GM18870 (cell line): ENCODE measurements at regions not wholly inside any gene's neighbourhood (a gene's known extent, or its start where the extent isn't known, plus 50 kb on each side); places are given as distances from the start of the nearest gene placed in this dataset.
A peak's percentile ranks its signal among the peaks of the same experiment; 100 is the strongest.
"Not testable (repeated sequence)": the region's sequence is repeated elsewhere in the genome, so short reads cannot be mapped to it uniquely, and the experiment has no call there.

Source experiments
- ATAC-seq: cut with Tn5 transposase; IDR thresholded peaks from one replicate; pipeline ENCODE4 v1.9.1; 2021; ENCODE audit warnings: moderate library complexity; ENCODE audit not compliant: unreplicated experiment

- no peak for ATAC-seq
Measured at GRCh38 chr3:34053626-34054025, 255.2 kb downstream of the PDCD6IP start.

- peak; percentile 10 for ATAC-seq
Measured at GRCh38 chr3:34056181-34056910, 257.9 kb downstream of the PDCD6IP start.

DNA sequence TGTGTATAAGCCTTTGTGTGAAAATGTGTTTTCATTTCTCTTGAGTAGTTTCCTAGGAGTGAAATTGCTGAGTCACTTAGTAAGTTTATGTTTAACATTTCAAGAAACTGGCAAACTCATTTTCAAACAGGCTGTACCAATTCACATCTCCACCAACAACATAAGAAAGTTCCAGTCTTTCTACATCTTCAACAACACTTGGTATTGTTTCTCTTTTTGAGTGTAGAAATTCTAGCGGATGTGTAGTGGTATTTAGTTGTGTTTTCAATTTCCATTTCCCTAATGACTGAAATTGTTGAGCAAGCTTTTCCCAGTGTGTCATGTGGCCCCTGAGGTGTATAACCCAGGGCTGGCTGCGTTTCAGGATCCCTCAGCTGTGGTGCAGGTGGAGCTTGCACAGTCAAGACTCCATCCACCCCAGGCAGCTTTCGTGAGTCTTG, 258.5 kb downstream of the PDCD6IP start:
- ATAC-seq: peak; percentile 95

GRCh38 chr3:34060995-34061394, 262.6 kb downstream of the PDCD6IP start:
- ATAC-seq: not testable (repeated sequence)

GRCh38 chr3:34065901-34066300, 267.5 kb downstream of the PDCD6IP start:
- no peak for ATAC-seq

- ATAC-seq: no peak
Measured at GRCh38 chr3:34066328-34066727, 267.9 kb downstream of the PDCD6IP start.

DNA sequence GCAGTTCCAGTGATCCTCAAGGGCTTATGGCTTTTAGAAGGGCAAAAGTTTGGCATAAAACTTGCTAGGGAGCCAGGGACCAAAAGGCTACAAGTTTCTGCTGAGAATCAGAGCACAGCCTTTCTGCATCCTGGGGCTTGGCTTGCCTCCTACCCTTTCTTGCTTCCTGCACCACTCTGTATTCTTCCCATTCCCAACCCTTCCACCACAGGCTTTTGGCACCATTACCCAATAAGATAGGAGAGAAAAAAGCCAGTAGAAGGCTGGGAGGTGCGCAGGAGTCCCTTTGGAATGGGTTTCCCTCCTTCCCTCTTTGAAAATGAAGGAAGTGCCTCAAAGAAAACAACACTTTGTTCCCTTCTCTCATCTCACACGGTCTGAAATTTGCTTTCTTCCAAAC, 268.6 kb downstream of the PDCD6IP start:
- ATAC-seq: no peak

DNA sequence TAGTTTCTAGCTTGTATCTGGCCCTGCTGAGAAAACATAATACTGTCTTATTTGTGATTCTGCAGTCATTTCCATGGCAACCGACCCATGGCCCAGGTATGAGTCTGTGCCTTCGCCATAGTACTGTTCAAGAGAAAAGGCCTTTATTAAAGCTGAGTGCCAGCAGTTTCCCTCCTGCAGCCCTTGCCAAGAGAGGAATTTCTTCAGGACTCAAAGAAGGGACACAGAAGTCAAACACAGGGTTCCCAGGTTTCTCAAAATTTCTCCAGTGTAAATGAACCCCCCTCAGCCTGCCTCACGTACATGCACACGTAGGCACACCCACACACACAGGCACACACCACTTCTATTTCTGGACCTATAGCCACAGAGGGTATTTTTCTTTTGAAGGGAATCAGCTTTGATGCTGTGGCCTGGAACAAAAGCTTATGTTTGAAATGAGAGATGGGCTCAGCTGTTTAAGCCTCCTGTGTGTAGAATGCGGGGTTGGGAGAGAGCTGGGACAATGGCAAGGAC, 269.2 kb downstream of the PDCD6IP start:
- ATAC-seq: no peak

GRCh38 chr3:34068505-34068904, 270.1 kb downstream of the PDCD6IP start:
- ATAC-seq: no peak

DNA sequence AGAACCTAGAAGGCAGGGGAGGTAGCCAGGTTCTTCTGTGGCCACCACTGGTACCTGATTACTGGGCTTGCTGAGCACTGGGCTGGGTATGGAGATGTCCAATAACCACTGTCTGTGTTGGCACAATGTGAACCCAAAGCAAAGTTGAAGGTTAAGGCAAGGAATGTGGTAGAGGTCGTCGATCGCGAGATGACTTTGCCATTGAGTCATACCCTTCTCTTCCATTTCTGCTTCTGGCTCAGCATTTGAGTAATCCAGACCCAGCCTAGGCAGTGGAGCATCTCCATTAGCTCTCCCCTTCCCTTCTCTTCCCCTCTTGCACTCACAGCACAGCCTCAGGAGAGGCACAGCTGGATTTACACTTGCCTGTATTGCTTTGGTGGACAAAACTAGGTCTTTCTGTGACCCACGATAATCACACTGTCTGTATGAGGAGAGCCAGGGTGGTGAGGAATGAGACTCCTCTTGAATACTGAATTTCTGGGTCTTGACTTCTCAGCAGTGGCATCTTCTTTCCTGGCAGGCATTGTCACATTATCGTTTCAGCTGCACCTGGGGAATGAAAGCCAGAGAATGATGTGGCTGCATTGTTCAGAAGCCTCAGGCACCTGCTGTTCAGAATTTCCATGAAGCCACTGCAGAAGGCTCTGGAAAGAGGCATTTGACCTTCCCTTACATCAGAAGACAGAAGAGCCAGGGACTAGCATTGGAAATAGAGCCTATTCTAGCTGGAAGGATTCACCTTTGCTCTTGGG, 272.6 kb downstream of the PDCD6IP start:
- peak; percentile 62 for ATAC-seq

GRCh38 chr3:34072297-34072696, 273.9 kb downstream of the PDCD6IP start:
- ATAC-seq: no peak

GRCh38 chr3:34073111-34073510, 274.7 kb downstream of the PDCD6IP start:
- peak; percentile 10 for ATAC-seq

DNA sequence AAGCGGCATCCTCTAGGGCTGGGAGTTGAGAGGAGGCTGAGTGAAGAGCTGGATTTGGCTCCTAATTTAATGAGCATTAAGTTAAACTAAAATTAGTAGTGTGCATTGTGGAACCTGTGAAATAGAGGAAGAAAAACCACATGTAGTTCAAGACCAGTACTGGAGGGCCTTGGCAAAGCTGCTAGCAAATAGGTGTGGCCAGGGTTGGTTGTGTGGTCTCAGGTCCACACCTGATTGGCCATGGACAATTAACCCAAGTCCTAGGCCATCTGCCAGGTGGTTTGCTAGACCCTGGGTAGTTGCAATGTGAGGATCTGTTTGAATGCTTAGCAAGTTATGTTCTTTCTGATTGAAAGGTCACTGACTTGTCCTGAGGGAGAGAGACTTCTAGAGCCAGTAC, 275.5 kb downstream of the PDCD6IP start:
- ATAC-seq: no peak

- no peak for ATAC-seq
Measured at GRCh38 chr3:34075975-34076374, 277.5 kb downstream of the PDCD6IP start.

GRCh38 chr3:34077417-34078195, 279.2 kb downstream of the PDCD6IP start:
- peak; percentile 88 for ATAC-seq

DNA sequence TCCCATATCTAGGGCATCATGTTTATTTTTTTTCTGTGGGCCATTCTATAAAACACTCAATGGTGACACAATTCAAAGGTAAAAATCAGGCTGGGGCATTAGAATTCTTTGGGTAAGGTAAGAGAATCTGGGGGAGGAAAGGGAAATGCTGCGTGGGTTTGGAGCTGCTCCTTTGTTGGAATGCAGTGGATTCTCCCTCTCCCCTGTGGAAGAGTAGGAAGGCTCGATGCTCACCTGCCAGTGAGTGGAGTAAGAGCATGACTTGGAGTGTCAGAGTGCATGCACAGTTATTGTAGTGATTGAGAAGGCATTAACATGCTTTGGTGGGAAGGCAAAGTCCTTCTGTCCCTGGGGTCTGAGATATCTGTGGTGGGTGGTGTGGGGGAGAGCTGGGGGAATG, 280.0 kb downstream of the PDCD6IP start:
- no peak for ATAC-seq

DNA sequence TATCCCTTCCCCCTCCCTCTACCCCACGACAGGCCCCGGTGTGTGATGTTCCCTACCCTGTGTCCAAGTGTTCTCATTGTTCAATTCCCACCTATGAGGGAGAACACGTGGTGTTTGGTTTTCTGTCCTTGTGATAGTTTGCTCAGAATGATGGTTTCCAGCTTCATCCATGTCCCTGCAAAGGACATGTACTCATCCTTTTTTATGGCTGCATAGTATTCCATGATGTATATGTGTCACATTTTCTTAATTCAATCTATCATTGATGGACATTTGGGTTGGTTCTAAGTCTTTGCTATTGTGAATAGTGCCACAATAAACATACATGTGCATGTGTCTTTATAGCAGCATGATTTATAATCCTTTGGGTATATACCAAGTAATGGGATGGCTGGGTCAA, 281.4 kb downstream of the PDCD6IP start:
- not testable (repeated sequence) for ATAC-seq

- not testable (repeated sequence) for ATAC-seq
Measured at GRCh38 chr3:34090379-34090778, 291.9 kb downstream of the PDCD6IP start.

GRCh38 chr3:34090876-34091275, 292.4 kb downstream of the PDCD6IP start:
- ATAC-seq: no peak

GRCh38 chr3:34094280-34094679, 295.9 kb downstream of the PDCD6IP start:
- not testable (repeated sequence) for ATAC-seq

DNA sequence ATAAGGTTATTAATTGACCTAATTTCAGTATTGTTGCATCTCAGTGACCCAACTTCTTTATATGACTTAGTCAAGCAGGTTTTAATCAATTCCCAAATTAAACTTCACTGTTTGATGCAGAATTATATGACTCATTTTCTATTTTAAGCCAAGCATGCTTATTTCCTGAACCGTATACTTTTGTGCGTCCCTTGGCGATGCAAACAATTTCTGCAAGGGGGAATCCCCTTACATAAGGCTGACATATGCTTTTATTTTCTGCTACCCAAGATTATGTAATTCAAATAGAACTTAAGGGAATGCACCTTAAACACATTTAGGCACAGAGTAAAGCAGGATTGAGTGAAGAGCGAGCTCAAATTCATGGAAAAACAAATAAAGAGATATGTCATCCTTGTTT, 303.9 kb downstream of the PDCD6IP start:
- ATAC-seq: no peak
